HG03432 (cell line): ENCODE measurements at regions not wholly inside any gene's neighbourhood (a gene's known extent, or its start where the extent isn't known, plus 50 kb on each side); places are given as distances from the start of the nearest gene placed in this dataset.
"Not testable (repeated sequence)": the region's sequence is repeated elsewhere in the genome, so short reads cannot be mapped to it uniquely, and the experiment has no call there.

Source experiments
- ATAC-seq: cut with Tn5 transposase; IDR thresholded peaks from one replicate; pipeline ENCODE4 v1.9.1; 2021; ENCODE audit warnings: mild to moderate bottlenecking, moderate library complexity; ENCODE audit not compliant: unreplicated experiment

GRCh38 chr3:20424086-20424485, 238.1 kb upstream of the SGO1 start:
- no peak for ATAC-seq

- no peak for ATAC-seq
Measured at GRCh38 chr3:20422391-20422790, 236.4 kb upstream of the SGO1 start.

DNA sequence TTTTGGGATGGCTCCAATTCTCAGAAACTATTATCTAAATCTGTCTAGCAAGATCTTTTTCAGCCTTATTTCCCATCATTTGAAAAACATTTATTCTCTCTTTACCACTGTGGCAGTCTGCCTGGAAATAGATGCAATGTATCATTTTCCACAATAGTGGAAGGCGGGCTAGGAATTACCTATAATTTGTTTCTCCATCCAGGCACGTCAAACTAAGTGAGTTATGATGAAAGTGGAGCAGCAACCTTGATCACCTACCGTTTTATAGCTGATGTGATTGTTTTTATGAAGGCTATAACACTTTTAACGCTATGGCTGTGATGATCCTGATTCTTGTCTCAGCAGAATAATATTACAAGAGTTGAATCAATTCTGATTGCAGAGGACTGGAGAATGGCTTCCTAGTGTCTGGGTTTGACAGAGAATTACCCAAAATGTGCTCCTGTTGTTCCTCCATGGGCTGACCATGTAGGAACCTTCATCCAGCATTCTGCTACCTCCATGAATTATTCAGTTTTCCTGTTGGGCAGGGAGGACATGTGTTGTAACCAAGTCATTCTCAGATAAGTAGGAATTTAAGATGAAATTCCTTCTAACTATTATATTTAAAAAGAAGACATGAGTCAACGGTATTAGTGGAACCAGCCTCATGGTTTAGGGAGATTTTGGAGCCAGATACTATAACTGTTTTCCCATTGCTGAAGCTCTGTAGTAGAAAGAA, 231.5 kb upstream of the SGO1 start:
- no peak for ATAC-seq

GRCh38 chr3:20406611-20407011, 220.6 kb upstream of the SGO1 start:
- ATAC-seq: no peak

DNA sequence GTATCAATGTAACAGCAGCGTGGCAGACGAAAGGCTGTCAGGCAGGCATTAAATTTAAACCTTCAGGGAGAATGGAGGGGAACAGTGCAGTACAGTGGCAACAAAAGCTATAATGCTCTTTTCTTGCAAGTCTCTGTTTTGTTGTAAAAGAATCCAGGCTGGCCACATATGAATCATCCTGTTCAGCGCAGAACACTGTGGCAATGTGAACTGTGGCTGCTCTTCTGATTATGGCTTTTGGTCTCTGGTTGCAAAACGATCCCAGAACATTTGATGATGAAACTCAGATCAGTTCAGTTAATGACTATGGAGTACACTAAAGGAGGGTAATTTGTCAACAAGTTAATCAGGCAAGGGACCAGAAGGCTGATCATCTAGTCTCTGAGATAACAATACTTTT, 219.7 kb upstream of the SGO1 start:
- no peak for ATAC-seq

- no peak for ATAC-seq
Measured at GRCh38 chr3:20405231-20405630, 219.2 kb upstream of the SGO1 start.

DNA sequence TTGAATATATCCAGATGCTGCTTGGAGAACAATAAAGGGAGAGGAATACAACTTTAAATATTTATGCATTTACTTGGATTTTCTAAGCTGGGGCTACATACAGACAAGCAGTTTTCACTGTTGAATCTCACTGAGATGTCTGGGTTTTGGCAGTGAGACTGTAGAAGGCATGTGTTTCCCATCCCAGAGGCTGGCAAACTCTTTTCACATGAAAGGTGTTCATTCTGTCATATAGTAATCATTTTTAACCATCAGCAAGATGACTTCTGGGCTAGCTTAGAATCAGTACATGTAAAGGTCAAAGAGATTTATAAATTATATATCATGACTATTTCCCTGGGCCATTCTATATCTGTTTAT, 218.7 kb upstream of the SGO1 start:
- no peak for ATAC-seq

GRCh38 chr3:20403986-20404740, 218.2 kb upstream of the SGO1 start:
- ATAC-seq: no peak

DNA sequence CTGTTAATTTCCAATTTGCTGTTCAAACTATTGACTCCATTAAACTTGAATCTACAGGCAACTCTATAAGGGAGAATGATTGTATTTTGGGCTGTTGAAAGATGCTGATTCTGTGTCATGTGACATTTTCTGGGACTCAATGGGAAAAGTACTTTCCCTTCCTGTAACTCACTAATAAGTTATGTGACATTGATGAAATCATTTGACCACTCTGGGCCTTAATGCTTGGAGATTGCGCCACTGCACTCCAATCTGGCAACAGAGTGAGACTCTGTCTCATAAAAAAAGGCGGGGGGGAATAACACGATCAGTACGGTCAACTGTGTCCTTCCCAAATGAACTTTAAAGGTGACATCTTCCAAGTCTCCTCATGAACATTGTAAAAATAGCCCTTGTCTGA, 215.2 kb upstream of the SGO1 start:
- no peak for ATAC-seq

- ATAC-seq: no peak
Measured at GRCh38 chr3:20400686-20401085, 214.7 kb upstream of the SGO1 start.

- ATAC-seq: no peak
Measured at GRCh38 chr3:20400281-20400680, 214.3 kb upstream of the SGO1 start.

DNA sequence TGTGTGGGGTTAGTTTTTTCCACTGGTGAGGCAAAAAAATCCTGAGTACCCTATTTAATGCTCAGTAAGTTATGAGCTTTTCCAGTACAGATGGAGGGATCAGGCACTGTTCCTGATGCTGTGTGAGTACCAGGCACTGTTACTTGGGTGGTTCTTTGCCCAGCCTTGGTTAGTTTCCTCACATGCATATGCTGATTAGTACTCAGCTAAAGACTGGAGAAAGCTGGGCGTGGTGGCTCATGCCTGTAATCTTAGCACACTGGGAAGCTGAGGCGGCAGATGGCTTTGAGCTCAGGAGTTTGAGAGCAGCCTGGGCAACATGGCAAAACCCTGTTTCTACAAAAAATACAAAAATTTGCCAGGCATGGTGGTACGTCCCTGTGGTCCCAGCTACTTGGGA, 210.3 kb upstream of the SGO1 start:
- no peak for ATAC-seq

DNA sequence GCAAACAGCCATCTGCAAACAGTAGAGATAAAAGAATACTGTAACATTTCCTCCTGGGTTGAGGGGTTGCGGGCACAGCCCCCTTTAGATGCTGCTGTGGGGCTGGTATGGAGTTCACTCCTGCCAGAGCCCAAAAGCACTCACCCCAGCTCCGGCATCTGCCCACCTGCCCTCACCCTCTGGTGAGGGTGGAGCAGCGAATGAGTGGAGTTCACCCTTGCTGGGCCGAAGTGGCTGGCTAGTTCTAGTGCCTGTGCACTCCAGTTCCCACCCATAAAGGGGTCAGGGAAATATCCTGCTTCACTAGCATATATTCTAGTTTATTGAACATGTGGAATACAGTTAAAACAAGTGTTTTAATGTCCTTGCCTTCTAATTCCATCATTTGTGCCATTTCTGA, 209.7 kb upstream of the SGO1 start:
- ATAC-seq: no peak

GRCh38 chr3:20394243-20394642, 208.2 kb upstream of the SGO1 start:
- ATAC-seq: no peak

DNA sequence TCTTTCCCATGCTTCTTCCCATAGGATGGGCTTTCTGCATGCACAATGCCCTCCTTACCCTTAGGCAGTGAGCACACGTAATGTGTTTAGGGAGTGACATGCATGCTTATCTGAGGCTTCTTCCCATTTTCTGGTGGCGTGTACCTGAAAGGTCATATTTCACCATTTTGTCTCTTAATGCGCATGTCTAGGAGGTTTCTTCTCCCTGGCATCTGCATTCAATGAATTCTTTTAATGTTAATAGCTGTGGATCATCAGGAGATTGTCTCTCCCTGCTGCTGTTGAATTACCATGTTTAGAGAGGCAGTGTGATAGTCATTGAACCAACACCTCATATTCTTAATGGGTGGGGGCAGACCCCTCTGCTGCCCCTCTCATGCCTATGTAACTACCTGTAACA, 205.6 kb upstream of the SGO1 start:
- no peak for ATAC-seq

- no peak for ATAC-seq
Measured at GRCh38 chr3:20388971-20389370, 203.0 kb upstream of the SGO1 start.

- no peak for ATAC-seq
Measured at GRCh38 chr3:20380295-20380694, 194.3 kb upstream of the SGO1 start.

GRCh38 chr3:20378315-20378714, 192.3 kb upstream of the SGO1 start:
- ATAC-seq: no peak

- ATAC-seq: no peak
Measured at GRCh38 chr3:20376665-20377217, 190.7 kb upstream of the SGO1 start.

- no peak for ATAC-seq
Measured at GRCh38 chr3:20375302-20375701, 189.3 kb upstream of the SGO1 start.

GRCh38 chr3:20370273-20371063, 184.5 kb upstream of the SGO1 start:
- ATAC-seq: not testable (repeated sequence)

- no peak for ATAC-seq
Measured at GRCh38 chr3:20361000-20361399, 175.0 kb upstream of the SGO1 start.
